Right lobe of liver (tissue), 4 donors: ENCODE measurements at regions not wholly inside any gene's neighbourhood (a gene's known extent, or its start where the extent isn't known, plus 50 kb on each side); places are given as distances from the start of the nearest gene placed in this dataset.

Experiments
- CTCF ChIP-seq, 4 donors: fragments of 200-600 bp in 3 of 4; fragments of 450-650 bp in 1 of 4; IDR thresholded peaks; one replicate each; pipeline versions ENCODE4 v1.5.1 to v1.8.0; 2016 to 2022; ENCODE audit warnings: antibody characterized with exemption in 4 of 4, mild to moderate bottlenecking in 2 of 4
- POLR2A ChIP-seq: fragments of 450-650 bp; IDR thresholded peaks from one replicate; pipeline ENCODE4 v1.6.1; 2017; ENCODE audit warnings: antibody characterized with exemption, mild to moderate bottlenecking
- donor health status: DM: no; HTN: no; CAD: no.
- donor health status: DM: no; HTN: no; CAD: no.
- donor health status: DM: no; HTN: yes; CAD: no.

DNA sequence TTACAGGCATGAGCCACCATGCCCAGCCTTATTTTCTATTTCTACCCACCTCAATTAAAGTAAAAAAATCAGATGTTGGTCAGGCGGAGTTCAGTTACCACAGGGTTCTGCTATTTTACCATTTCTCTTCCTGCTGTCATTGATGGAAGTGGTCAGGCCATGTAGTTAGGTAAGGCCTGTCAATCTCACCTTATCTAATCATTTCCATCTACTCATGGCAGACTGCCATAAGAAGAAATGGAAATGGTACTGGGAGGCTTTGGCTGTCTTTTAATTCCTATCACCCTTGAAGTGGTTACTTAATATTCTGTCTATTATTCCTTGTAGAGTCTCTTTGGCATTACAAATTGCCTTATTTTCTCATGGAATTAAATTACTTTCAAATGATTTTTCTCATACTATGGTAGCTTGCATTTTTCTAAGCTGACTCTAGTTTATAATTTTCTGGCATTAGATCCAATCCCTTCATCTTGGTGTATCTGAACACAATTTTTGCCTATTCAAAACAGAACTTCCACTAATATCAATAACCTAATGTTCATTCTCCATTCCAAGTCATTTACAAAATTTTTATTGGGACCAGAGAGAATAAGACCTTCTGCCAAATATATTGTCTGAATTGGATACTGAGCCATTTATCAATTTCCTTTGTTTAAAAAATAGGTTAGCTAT, 198.7 kb downstream of the DACT1 start:
- TF ChIP-seq CTCF (IDR thresholded peaks at IDR 0.05): no peak
- TF ChIP-seq POLR2A: no peak
